Cardiac fibroblast (primary cell): ENCODE measurements at regions not wholly inside any gene's neighbourhood (a gene's known extent, or its start where the extent isn't known, plus 50 kb on each side); places are given as distances from the start of the nearest gene placed in this dataset.
"Not testable (repeated sequence)": the region's sequence is repeated elsewhere in the genome, so short reads cannot be mapped to it uniquely, and the experiment has no call there.

Experiments
- DNase-seq, 2 donors: peaks; one replicate each; pipeline versions ENCODE4 v3.0.0 to v3.0.0-alpha.2; 2010; ENCODE audit warnings: low read depth in 2 of 2
- H3K4me3 ChIP-seq, 2 donors: replicated peaks in 1 of 2; 1 replicate in 1 of 2; 2 replicates in 1 of 2; pipeline ENCODE4 v1.5.1; 2011; ENCODE audit warnings: low read depth in 2 of 2, low read length in 2 of 2, mild to moderate bottlenecking in 2 of 2, moderate library complexity in 1 of 2
- TF ChIP-seq, protein P1 (sequence below): IDR thresholded peaks from one replicate; pipeline ENCODE4 v1.5.1; 2011; ENCODE audit warnings: low read depth, mild to moderate bottlenecking, low read length, inconsistent platforms

DNA sequence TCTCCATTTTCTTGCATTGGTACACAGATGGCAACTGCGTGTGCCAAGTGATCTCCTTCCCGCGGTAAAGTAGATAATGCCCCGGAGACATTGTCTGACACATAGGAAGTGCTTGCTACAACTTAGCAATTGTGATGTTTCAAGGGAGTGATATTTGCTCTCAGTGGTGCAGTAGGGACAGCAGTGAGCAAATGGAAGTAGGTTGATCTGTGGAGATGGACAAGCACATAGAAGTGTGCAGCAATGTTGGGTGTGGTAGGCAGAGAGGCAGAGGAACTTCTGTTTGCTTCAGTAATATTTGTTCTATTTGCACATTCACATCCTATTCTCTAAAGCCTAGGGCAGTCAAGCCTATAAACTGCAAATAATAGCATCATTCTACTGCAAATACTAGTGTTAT is 846.7 kb upstream of the PRKX start:
- H3K4me3 ChIP-seq: no peak overlapping the region
- DNase-seq: no peak
- TF ChIP-seq, protein P1, sequence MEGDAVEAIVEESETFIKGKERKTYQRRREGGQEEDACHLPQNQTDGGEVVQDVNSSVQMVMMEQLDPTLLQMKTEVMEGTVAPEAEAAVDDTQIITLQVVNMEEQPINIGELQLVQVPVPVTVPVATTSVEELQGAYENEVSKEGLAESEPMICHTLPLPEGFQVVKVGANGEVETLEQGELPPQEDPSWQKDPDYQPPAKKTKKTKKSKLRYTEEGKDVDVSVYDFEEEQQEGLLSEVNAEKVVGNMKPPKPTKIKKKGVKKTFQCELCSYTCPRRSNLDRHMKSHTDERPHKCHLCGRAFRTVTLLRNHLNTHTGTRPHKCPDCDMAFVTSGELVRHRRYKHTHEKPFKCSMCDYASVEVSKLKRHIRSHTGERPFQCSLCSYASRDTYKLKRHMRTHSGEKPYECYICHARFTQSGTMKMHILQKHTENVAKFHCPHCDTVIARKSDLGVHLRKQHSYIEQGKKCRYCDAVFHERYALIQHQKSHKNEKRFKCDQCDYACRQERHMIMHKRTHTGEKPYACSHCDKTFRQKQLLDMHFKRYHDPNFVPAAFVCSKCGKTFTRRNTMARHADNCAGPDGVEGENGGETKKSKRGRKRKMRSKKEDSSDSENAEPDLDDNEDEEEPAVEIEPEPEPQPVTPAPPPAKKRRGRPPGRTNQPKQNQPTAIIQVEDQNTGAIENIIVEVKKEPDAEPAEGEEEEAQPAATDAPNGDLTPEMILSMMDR: no peak

GRCh38 chrX:4550018-4550417 is 836.6 kb upstream of the PRKX start:
- TF ChIP-seq, protein P1: no peak
- DNase-seq: no peak
- no peak overlapping the region for H3K4me3 ChIP-seq

- H3K4me3 ChIP-seq: no peak overlapping the region
- TF ChIP-seq, protein P1: peak; percentile 68
- peak; percentile 44 to 54 for DNase-seq
Observed at GRCh38 chrX:4547213-4547836, 833.9 kb upstream of the PRKX start.

DNA sequence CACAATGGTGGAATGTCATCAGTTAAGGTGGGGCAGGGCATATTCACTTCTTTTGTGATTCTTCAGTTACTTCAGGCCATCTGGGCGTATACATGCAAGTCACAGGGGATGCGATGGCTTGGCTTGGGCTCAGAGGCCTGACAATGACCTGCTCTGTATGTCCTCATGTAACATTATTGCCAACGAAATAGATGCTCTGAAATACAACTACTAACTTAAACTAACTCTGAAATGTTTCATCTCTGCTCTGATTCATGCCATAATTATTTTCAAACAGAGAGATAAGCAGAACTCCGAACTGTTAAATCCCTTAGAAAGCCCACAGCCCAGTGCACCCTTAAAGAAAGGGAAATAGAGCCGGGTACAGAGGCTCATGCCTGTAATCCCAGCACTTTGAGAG is 832.7 kb upstream of the PRKX start:
- not testable (repeated sequence) for H3K4me3 ChIP-seq, DNase-seq

- no peak overlapping the region for H3K4me3 ChIP-seq
- DNase-seq: no peak
- TF ChIP-seq, protein P1: no peak
Observed at GRCh38 chrX:4528247-4528646, 814.8 kb upstream of the PRKX start.

- H3K4me3 ChIP-seq: no peak overlapping the region
- DNase-seq: no peak
- TF ChIP-seq, protein P1: no peak
Observed at GRCh38 chrX:4485912-4486311, 772.5 kb upstream of the PRKX start.

- DNase-seq: no peak
- TF ChIP-seq, protein P1: no peak
- no peak overlapping the region for H3K4me3 ChIP-seq
Observed at GRCh38 chrX:4484266-4484665, 770.8 kb upstream of the PRKX start.
